GM12873 (cell line): ENCODE measurements at regions not wholly inside any gene's neighbourhood (a gene's known extent, or its start where the extent isn't known, plus 50 kb on each side); places are given as distances from the start of the nearest gene placed in this dataset.

Source experiments
- CTCF ChIP-seq: IDR thresholded peaks from 2 replicates; pipeline ENCODE4 v1.5.1; 2012; ENCODE audit warnings: low read depth, mild to moderate bottlenecking, moderate library complexity, low read length, control low read depth; ENCODE audit not compliant: insufficient read depth; ENCODE audit errors: missing control alignments

- no peak for TF ChIP-seq CTCF
Measured at GRCh38 chr1:224014330-224014649, 99.6 kb upstream of the FBXO28 start.

DNA sequence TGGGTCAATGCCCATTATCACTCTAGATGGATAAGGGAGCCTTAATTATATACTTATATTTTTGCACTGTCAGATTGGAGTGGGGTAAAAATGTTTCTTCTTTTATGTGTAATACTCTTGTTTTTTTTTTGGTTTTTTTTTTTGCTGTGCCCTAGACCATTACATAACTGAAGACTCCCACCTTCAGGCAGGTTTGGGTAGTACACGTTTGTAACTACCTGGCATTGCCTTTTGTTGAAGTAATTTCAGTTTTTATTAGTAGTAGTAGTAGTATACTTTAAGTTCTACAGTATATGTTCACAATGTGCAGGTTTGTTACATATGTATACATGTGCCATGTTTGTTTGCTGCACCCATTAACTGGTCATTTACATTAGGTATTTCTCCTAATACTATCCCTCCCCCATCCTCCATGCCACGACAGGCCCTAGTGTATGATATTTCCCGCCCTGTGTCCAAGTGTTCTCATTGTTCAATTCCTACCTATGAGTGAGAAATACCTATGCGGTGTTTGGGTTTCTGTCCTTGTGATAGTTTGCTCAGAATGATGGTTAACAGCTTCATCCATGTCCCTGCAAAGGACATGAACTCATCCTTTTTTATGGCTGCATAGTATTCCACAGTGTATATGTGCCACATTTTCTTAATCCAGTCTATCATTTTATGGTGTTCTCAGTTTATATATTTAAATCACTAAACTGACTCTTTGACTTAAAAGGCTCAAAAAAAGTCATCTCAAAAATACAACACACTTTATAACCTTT lies 109.2 kb upstream of the FBXO28 start:
- TF ChIP-seq CTCF = peak; percentile 20

DNA sequence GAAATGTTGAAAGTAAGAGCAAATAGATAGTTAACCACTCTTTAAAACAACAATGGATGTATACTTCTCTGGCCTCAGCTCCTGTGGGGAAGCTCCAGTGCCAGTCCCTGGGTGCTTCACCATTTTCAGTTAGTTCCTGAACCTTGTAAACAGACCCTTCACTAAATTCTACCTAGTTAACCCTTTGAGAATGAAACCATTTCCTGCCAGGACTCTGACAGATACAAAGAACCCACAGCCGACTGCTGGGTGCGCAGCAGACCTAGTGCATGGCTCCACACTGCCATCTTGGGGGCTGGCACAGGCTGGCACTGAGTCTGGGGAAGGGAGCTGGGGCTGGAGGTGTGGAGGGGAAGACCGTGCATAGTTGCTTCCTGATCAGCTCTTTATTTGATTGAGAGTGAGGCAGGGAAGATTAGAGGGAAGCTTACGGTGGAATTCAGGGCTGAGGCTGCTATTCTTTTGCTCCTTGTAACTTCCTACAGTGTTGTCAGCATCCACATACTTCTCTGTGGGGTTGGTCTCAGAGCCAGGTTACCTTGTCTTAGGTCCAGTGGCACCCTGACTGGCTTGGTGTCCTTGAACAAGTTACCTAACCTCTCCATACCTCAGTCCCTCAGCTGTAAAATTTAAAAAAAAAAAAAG lies 62.3 kb upstream of the TP53BP2 start:
- peak; percentile 22 for TF ChIP-seq CTCF
